Osteoblast (primary cell): ENCODE measurements at regions not wholly inside any gene's neighbourhood (a gene's known extent, or its start where the extent isn't known, plus 50 kb on each side); places are given as distances from the start of the nearest gene placed in this dataset.

Experiments
- DNase-seq: peaks from one replicate; pipeline ENCODE4 v3.0.0; 2011; ENCODE audit warnings: low spot score, mixed read lengths; ENCODE audit not compliant: insufficient read length; ENCODE audit errors: missing footprints
- H2AFZ ChIP-seq: 2 replicates; pipeline ENCODE4 v1.6.0; 2011; ENCODE audit warnings: mild to moderate bottlenecking, low read length
- H3K27ac ChIP-seq: 2 replicates; pipeline ENCODE4 v1.5.1; 2011; ENCODE audit warnings: mild to moderate bottlenecking, low read depth, low read length, moderate library complexity
- H3K27me3 ChIP-seq: 2 replicates; pipeline ENCODE4 v1.6.0; 2012; ENCODE audit warnings: mild to moderate bottlenecking, control low read depth, inconsistent platforms, low read length, moderate library complexity; ENCODE audit not compliant: insufficient read depth
- H3K36me3 ChIP-seq: 2 replicates; pipeline ENCODE4 v1.5.1; 2011; ENCODE audit warnings: mild to moderate bottlenecking, low read length, control low read depth, moderate library complexity; ENCODE audit not compliant: insufficient read depth
- H3K4me1 ChIP-seq: 2 replicates; pipeline ENCODE4 v1.5.1; 2011; ENCODE audit warnings: mild to moderate bottlenecking, low read length, control low read depth, moderate library complexity; ENCODE audit not compliant: insufficient read depth
- H3K4me2 ChIP-seq: 2 replicates; pipeline ENCODE4 v1.6.0; 2011; ENCODE audit warnings: mild to moderate bottlenecking, low read length; ENCODE audit not compliant: insufficient read depth
- H3K4me3 ChIP-seq: fragments of 200-600 bp; sonication (generic); 3 replicates; pipeline ENCODE4 v1.5.1; 2012; ENCODE audit warnings: mild to moderate bottlenecking, low read length, inconsistent platforms; ENCODE audit not compliant: insufficient read depth
- H3K79me2 ChIP-seq: 2 replicates; pipeline ENCODE4 v1.6.0; 2012; ENCODE audit warnings: mild to moderate bottlenecking, low read length, control low read depth, inconsistent platforms; ENCODE audit not compliant: insufficient read depth
- H3K9me3 ChIP-seq: 2 replicates; pipeline ENCODE4 v1.5.1; 2011; ENCODE audit warnings: low read depth, low read length, control low read depth
- H4K20me1 ChIP-seq: 2 replicates; pipeline ENCODE4 v1.6.0; 2012; ENCODE audit warnings: mild to moderate bottlenecking, low read length, control low read depth; ENCODE audit not compliant: insufficient read depth
- CTCF ChIP-seq: IDR thresholded peaks from 2 replicates; pipeline ENCODE4 v1.5.1; 2011; ENCODE audit warnings: mild to moderate bottlenecking, low read depth, low read length, moderate library complexity; ENCODE audit errors: extremely low read depth

DNA sequence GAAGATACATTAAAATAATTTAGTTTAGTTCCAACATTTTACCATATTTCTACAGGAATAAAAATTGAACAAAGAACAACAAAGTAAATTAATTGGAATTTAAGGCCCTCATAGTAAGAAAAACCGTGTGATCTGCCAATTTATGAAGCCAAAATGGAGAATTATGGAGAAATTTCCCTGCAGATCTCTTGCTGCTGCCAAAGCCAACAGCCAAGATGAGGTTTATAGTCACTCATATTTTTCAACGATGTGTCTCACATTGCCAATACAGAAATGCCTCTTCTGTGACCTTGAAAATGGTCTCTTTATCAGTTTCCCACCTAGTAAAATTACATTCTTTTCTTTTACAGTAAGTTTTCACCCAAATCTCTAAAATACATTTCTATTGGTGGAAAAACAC is 317.2 kb upstream of the FIGN start:
- DNase-seq = no peak

DNA sequence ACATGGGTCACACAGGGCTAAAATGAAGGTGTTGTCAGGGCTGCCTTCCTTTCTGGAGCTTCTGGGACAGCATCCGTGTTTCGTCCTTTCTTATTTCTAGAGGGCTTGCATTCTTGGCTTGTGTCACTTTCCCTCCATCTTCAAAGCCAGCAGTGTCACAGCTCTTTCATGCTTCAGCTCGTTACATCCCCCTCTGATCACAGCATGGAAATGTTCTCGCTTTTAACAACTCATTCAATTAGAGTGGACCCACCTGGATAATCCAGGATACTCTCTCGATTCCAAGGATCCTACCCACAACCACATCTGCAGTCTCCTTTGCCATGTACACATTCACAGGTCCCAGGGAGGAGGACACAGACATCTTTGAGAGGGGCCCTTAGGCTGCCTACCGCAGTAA is 316.2 kb upstream of the FIGN start:
- Histone ChIP-seq H3K9me3 (no peaks in the 10 kb centered on the region), H3K27me3 (no peaks in the 10 kb centered on the region), H3K79me2 (no peaks in the 10 kb centered on the region), H3K4me2 (no peak overlapping the region), H3K36me3 (no peaks in the 10 kb centered on the region), H3K4me3 (no peak overlapping the region), H3K27ac (no peak overlapping the region), H3K4me1 (no peaks in the 10 kb centered on the region), H2AFZ (no peak overlapping the region), H4K20me1 (no peaks in the 10 kb centered on the region)
- DNase-seq = no peak
- TF ChIP-seq CTCF = no peak

More for the DNA sequence above, 317.2 kb upstream of the FIGN start:
- TF ChIP-seq CTCF = no peak
- no peak overlapping the region for H3K4me2 ChIP-seq
- H3K27me3 ChIP-seq = no peaks in the 10 kb centered on the region
- H3K4me3 ChIP-seq = no peak overlapping the region
- no peaks in the 10 kb centered on the region for H3K79me2 ChIP-seq
- no peaks in the 10 kb centered on the region for H3K36me3 ChIP-seq
- H4K20me1 ChIP-seq = no peaks in the 10 kb centered on the region
- H2AFZ ChIP-seq = no peak overlapping the region
- no peaks in the 10 kb centered on the region for H3K4me1 ChIP-seq
- no peaks in the 10 kb centered on the region for H3K9me3 ChIP-seq
- H3K27ac ChIP-seq = no peak overlapping the region

DNA sequence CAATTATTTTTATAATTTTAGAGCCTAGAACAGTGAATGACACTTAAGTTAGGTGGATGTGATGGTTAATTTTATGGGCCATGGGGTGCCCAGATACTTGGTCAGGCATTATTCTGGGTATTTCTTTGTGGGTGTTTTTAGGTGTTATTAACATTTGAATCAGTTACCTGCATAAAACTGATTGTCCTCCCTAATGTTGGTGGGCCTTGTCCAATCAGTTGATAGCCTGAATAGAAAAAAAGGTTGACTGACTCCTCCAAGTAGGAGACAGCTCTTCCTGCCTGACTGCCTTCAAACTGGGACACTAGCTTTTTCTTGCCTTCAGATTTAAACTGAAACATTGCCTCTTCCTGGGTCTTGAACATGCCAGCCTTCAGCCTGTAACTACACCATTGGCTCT is 312.9 kb upstream of the FIGN start:
- Histone ChIP-seq H4K20me1 (no peaks in the 10 kb centered on the region), H3K4me2 (no peak overlapping the region), H3K4me3 (no peak overlapping the region), H3K9me3 (no peaks in the 10 kb centered on the region), H2AFZ (no peak overlapping the region), H3K36me3 (no peaks in the 10 kb centered on the region), H3K79me2 (no peaks in the 10 kb centered on the region), H3K27ac (no peak overlapping the region), H3K27me3 (no peaks in the 10 kb centered on the region), H3K4me1 (no peaks in the 10 kb centered on the region)
- TF ChIP-seq CTCF = no peak
- DNase-seq = no peak

DNA sequence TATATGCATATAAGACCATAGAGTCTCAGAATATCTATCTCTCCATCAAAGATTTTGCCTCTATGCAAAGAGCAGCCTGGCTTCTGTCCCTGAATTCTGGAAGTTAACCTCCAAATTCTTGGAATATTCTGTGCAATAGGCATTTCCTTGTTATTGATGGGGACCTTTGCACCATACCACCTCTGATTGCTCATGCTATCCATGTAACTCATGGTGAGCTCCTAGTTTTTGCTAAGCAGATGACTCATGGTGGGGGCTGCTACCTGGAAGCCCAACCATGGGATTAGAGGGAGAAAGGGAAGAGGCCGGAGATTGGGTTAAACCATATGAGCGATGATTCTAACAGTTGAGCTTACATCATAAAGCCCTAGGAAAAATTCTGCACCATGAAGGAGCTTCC is 310.2 kb upstream of the FIGN start:
- Histone ChIP-seq H3K4me1 (no peaks in the 10 kb centered on the region), H4K20me1 (no peaks in the 10 kb centered on the region), H2AFZ (no peak overlapping the region), H3K27ac (no peak overlapping the region), H3K79me2 (no peaks in the 10 kb centered on the region), H3K9me3 (no peaks in the 10 kb centered on the region), H3K36me3 (no peaks in the 10 kb centered on the region), H3K4me2 (no peak overlapping the region), H3K4me3 (no peak overlapping the region), H3K27me3 (no peaks in the 10 kb centered on the region)
- DNase-seq = no peak
- no peak for TF ChIP-seq CTCF
